ENCODE measurements at regions not wholly inside any gene's neighbourhood (a gene's known extent, or its start where the extent isn't known, plus 50 kb on each side); places are given as distances from the start of the nearest gene placed in this dataset.

GRCh38 chr11:8793114-8793777, 110.7 kb downstream of the RPL27A start:
- TF ChIP-seq CTCF (IDR thresholded peaks at IDR 0.05; ENCODE audit: poor library complexity) (no peak), EZH2phosphoT487 (IDR thresholded peaks at IDR 0.05; ENCODE audit: low read depth, severe bottlenecking, unreplicated experiment) (no peak)

Measured in hepatocyte (in vitro differentiated cells).